DOHH2 (cell line): ENCODE measurements at regions not wholly inside any gene's neighbourhood (a gene's known extent, or its start where the extent isn't known, plus 50 kb on each side); places are given as distances from the start of the nearest gene placed in this dataset.

Source experiments
- H3F3A ChIP-seq: fragments of 200-600 bp; sonication (generic), shearing (Covaris generic); 2 replicates; pipeline ENCODE4 v1.6.0; 2016; ENCODE audit warnings: antibody characterized with exemption, mild to moderate bottlenecking; ENCODE audit not compliant: control insufficient read depth, insufficient read depth
- H3K27ac ChIP-seq: fragments of 200-600 bp; sonication (generic); 2 replicates; pipeline ENCODE4 v1.5.1; 2014; ENCODE audit warnings: low read depth, mild to moderate bottlenecking, low read length, moderate library complexity
- H3K27me3 ChIP-seq: fragments of 200-600 bp; sonication (generic); 2 replicates; pipeline ENCODE4 v1.6.1; 2014; ENCODE audit warnings: mild to moderate bottlenecking, low read length, mixed read lengths; ENCODE audit not compliant: control insufficient read depth
- H3K36me3 ChIP-seq: fragments of 200-600 bp; sonication (generic); 2 replicates; pipeline ENCODE4 v1.6.1; 2014; ENCODE audit warnings: mild to moderate bottlenecking, low read length, moderate library complexity, mixed read lengths; ENCODE audit not compliant: control insufficient read depth
- H3K4me1 ChIP-seq: fragments of 200-600 bp; sonication (generic); 2 replicates; pipeline ENCODE4 v1.6.1; 2014; ENCODE audit warnings: mild to moderate bottlenecking, low read length, mixed read lengths; ENCODE audit not compliant: control insufficient read depth
- H3K4me2 ChIP-seq: fragments of 200-600 bp; sonication (generic); 2 replicates; pipeline ENCODE4 v1.6.0; 2014; ENCODE audit warnings: mild to moderate bottlenecking, low read length, moderate library complexity
- H3K4me3 ChIP-seq: fragments of 200-600 bp; sonication (generic); 2 replicates; pipeline ENCODE4 v1.5.1; 2014; ENCODE audit warnings: mild to moderate bottlenecking, low read length, mixed read lengths
- H3K79me2 ChIP-seq: fragments of 200-600 bp; sonication (generic); 2 replicates; pipeline ENCODE4 v1.6.1; 2014; ENCODE audit warnings: mild to moderate bottlenecking, low read length, mixed read lengths; ENCODE audit not compliant: control insufficient read depth
- H3K9me2 ChIP-seq: fragments of 200-600 bp; sonication (generic); replicated peaks from 2 replicates; pipeline ENCODE4 v1.6.1; 2014; ENCODE audit warnings: mild to moderate bottlenecking, low read length, mixed read lengths; ENCODE audit not compliant: control insufficient read depth
- H3K9me3 ChIP-seq: fragments of 200-600 bp; sonication (generic); 2 replicates; pipeline ENCODE4 v1.6.1; 2014; ENCODE audit warnings: antibody characterized with exemption, low read length, mixed read lengths; ENCODE audit not compliant: control insufficient read depth, insufficient read depth
- H4K20me1 ChIP-seq: fragments of 200-600 bp; sonication (generic); 2 replicates; pipeline ENCODE4 v1.6.0; 2014; ENCODE audit warnings: low read depth, mild to moderate bottlenecking, antibody characterized with exemption, low read length, moderate library complexity; ENCODE audit not compliant: control insufficient read depth, insufficient read depth
- EZH2phosphoT487 ChIP-seq: fragments of 200-600 bp; sonication (generic); IDR thresholded peaks from 2 replicates; pipeline ENCODE4 v1.6.1; 2017; ENCODE audit warnings: borderline replicate concordance, mild to moderate bottlenecking, antibody characterized with exemption, low read length, moderate library complexity, mixed read lengths
- TF ChIP-seq, protein P1 (sequence below): fragments of 200-600 bp; sonication (generic); IDR thresholded peaks from one replicate; pipeline ENCODE4 v1.5.1; 2014; ENCODE audit warnings: antibody characterized with exemption, mild to moderate bottlenecking, low read depth, low read length; ENCODE audit not compliant: poor library complexity, severe bottlenecking

DNA sequence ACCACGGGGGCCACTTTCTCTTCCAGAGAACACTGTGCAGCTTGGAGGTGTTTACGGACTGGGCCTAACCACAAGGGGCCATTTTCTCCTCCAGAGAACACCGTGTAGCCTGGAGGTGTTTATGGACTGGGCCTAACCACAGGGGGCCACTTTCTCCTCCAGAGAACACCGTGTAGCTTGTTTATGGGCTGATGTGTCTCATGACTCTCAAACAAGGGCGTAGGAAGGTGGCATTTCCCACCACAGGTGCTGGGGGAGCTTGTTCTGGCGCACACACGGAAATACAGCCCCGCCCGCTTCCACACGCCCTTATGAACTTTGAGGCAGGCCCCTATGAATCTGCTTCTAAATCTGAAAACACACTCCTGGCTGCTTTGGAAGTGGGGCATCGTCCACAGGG, 174.6 kb upstream of the SFSWAP start:
- TF ChIP-seq, protein P1, sequence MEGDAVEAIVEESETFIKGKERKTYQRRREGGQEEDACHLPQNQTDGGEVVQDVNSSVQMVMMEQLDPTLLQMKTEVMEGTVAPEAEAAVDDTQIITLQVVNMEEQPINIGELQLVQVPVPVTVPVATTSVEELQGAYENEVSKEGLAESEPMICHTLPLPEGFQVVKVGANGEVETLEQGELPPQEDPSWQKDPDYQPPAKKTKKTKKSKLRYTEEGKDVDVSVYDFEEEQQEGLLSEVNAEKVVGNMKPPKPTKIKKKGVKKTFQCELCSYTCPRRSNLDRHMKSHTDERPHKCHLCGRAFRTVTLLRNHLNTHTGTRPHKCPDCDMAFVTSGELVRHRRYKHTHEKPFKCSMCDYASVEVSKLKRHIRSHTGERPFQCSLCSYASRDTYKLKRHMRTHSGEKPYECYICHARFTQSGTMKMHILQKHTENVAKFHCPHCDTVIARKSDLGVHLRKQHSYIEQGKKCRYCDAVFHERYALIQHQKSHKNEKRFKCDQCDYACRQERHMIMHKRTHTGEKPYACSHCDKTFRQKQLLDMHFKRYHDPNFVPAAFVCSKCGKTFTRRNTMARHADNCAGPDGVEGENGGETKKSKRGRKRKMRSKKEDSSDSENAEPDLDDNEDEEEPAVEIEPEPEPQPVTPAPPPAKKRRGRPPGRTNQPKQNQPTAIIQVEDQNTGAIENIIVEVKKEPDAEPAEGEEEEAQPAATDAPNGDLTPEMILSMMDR, result no peak
- no peak for TF ChIP-seq EZH2phosphoT487
- no peaks in the 10 kb centered on the region for H3K9me2 ChIP-seq
- no peaks in the 10 kb centered on the region for H3F3A ChIP-seq
- H3K9me3 ChIP-seq, result peaks cover 13% of the 10 kb centered on the region; the same call in 1 of the 2 replicates
- no peaks in the 10 kb centered on the region for H3K36me3 ChIP-seq
- H3K4me1 ChIP-seq, result no peaks in the 10 kb centered on the region
- no peak overlapping the region for H3K27ac ChIP-seq
- H3K27me3 ChIP-seq, result peaks cover 6% of the 10 kb centered on the region; the same call in 1 of the 2 replicates
- no peaks in the 10 kb centered on the region for H3K79me2 ChIP-seq
- no peaks in the 10 kb centered on the region for H4K20me1 ChIP-seq
- H3K4me3 ChIP-seq, result no peak overlapping the region
- H3K4me2 ChIP-seq, result no peak overlapping the region

DNA sequence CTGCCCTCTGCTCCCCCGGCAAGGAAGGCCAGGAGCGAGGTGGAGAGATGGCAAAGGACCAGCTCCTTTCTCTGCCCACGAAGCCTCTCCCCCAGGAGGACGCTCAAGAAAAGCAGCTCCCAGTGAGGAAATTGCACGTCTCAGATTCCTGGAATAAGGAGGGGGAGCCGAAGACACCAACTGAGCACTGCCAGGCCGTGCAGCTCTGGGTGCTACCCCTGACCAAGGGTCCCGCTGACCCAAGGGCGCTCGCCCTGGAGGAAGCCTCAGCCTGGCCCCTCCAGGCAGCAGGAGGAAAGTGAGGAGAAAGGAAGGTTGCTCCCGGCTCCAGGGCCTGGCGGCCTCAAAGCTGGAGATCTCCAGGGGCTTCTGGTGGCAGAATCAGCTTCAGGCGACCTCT, 174.1 kb upstream of the SFSWAP start:
- no peaks in the 10 kb centered on the region for H3K79me2 ChIP-seq
- no peaks in the 10 kb centered on the region for H4K20me1 ChIP-seq
- no peak overlapping the region for H3K4me2 ChIP-seq
- peaks cover 13% of the 10 kb centered on the region; the same call in 1 of the 2 replicates for H3K9me3 ChIP-seq
- no peak overlapping the region for H3K4me3 ChIP-seq
- no peak for TF ChIP-seq EZH2phosphoT487
- TF ChIP-seq, protein P1, result no peak
- H3K36me3 ChIP-seq, result no peaks in the 10 kb centered on the region
- H3F3A ChIP-seq, result no peaks in the 10 kb centered on the region
- H3K27me3 ChIP-seq, result peaks cover 6% of the 10 kb centered on the region; the same call in 1 of the 2 replicates
- H3K9me2 ChIP-seq, result no peaks in the 10 kb centered on the region
- H3K4me1 ChIP-seq, result no peaks in the 10 kb centered on the region
- H3K27ac ChIP-seq, result no peak overlapping the region

DNA sequence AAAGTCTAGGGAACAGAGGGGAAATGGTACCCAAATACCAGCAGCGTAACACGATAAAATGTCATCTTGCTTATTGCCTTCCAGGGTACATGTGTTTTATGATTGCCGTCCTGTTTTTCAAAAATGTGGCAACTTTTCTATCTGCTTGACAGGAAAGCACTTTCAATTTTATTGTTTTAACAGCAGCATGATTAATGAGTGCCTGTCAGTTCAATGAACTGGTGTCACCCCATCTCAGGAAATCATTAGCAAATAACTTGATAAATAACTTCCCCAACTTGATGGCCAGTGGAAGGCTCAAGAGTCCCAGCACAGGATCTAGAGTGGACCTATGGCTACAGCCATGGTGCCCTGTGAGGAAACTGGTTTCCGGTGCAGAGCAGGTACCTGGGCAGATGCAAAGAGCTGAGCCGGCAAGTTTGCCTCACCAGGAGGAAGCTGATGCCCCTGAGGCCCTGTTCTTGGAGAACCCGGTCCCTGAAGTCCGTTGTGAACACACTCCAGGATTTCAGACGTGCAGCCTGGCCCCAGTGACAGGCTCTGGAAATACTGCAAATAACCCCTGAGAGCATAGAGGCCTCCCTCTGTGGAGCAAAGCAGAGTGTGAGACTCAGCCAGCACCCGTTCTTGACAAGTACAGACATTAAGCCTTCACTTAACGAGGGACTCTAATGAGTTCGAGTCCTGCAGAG, 173.5 kb upstream of the SFSWAP start:
- no peak overlapping the region for H3K27ac ChIP-seq
- no peaks in the 10 kb centered on the region for H3K36me3 ChIP-seq
- H3K9me2 ChIP-seq, result no peaks in the 10 kb centered on the region
- H3K4me3 ChIP-seq, result no peak overlapping the region
- H3K9me3 ChIP-seq, result peaks cover 13% of the 10 kb centered on the region; the same call in 1 of the 2 replicates
- H3F3A ChIP-seq, result no peaks in the 10 kb centered on the region
- no peaks in the 10 kb centered on the region for H3K4me1 ChIP-seq
- H3K79me2 ChIP-seq, result no peaks in the 10 kb centered on the region
- H4K20me1 ChIP-seq, result no peaks in the 10 kb centered on the region
- H3K4me2 ChIP-seq, result no peak overlapping the region
- H3K27me3 ChIP-seq, result peaks cover 6% of the 10 kb centered on the region; the same call in 1 of the 2 replicates
- no peak for TF ChIP-seq EZH2phosphoT487
- TF ChIP-seq, protein P1, result no peak
